GM18526 (cell line): ENCODE measurements at regions not wholly inside any gene's neighbourhood (a gene's known extent, or its start where the extent isn't known, plus 50 kb on each side); places are given as distances from the start of the nearest gene placed in this dataset.

Experiments used
- POLR2A ChIP-seq: IDR thresholded peaks from 3 replicates; pipeline ENCODE4 v1.6.1; 2011; ENCODE audit not compliant: insufficient read length; ENCODE audit errors: extremely low read depth

GRCh38 chr13:29999492-30000369 is 149.3 kb upstream of the UBL3 start:
- no peak for TF ChIP-seq POLR2A

GRCh38 chr13:29996316-29996715 is 145.9 kb upstream of the UBL3 start:
- TF ChIP-seq POLR2A: no peak

GRCh38 chr13:29994911-29995595 is 144.6 kb upstream of the UBL3 start:
- no peak for TF ChIP-seq POLR2A

- TF ChIP-seq POLR2A: no peak
Measured at GRCh38 chr13:29993716-29994488, 143.5 kb upstream of the UBL3 start.

GRCh38 chr13:29993196-29993595 is 142.8 kb upstream of the UBL3 start:
- no peak for TF ChIP-seq POLR2A

- TF ChIP-seq POLR2A: no peak
Measured at GRCh38 chr13:29991343-29991742, 140.9 kb upstream of the UBL3 start.

- TF ChIP-seq POLR2A: no peak
Measured at GRCh38 chr13:29987340-29987739, 136.9 kb upstream of the UBL3 start.

GRCh38 chr13:29980339-29980738 is 129.9 kb upstream of the UBL3 start:
- TF ChIP-seq POLR2A: no peak

- no peak for TF ChIP-seq POLR2A
Measured at GRCh38 chr13:29978211-29978610, 127.8 kb upstream of the UBL3 start.

GRCh38 chr13:29977476-29978120 is 127.2 kb upstream of the UBL3 start:
- TF ChIP-seq POLR2A: no peak

GRCh38 chr13:29976535-29976934 is 126.1 kb upstream of the UBL3 start:
- TF ChIP-seq POLR2A: no peak

GRCh38 chr13:29975283-29975682 is 124.9 kb upstream of the UBL3 start:
- no peak for TF ChIP-seq POLR2A

- no peak for TF ChIP-seq POLR2A
Measured at GRCh38 chr13:29969286-29969685, 118.9 kb upstream of the UBL3 start.

GRCh38 chr13:29964181-29964845 is 113.9 kb upstream of the UBL3 start:
- TF ChIP-seq POLR2A: no peak

- TF ChIP-seq POLR2A: no peak
Measured at GRCh38 chr13:29963089-29963488, 112.7 kb upstream of the UBL3 start.
